ENCODE measurements at regions not wholly inside any gene's neighbourhood (a gene's known extent, or its start where the extent isn't known, plus 50 kb on each side); places are given as distances from the start of the nearest gene placed in this dataset.

DNA sequence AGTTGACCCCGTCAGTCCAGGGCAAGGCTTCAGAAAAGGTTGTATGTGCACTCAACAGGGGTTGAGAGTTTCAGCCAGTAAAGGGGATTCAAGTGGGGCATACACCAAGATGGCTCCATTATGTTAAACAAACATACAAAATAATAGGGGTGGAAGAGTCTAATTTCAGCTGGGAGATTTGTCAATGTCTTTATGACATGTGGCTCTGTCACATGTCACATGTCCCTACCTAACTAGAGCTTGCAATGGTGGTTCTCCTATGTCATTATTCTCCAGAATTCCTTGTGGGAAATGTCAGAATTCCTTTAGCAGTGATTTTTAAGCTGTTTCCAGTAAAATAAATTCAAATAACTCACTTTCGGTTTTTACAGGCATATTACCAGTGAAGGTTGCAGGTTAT, 392.0 kb upstream of the ADGRL4 start:
- TF ChIP-seq, protein P1, sequence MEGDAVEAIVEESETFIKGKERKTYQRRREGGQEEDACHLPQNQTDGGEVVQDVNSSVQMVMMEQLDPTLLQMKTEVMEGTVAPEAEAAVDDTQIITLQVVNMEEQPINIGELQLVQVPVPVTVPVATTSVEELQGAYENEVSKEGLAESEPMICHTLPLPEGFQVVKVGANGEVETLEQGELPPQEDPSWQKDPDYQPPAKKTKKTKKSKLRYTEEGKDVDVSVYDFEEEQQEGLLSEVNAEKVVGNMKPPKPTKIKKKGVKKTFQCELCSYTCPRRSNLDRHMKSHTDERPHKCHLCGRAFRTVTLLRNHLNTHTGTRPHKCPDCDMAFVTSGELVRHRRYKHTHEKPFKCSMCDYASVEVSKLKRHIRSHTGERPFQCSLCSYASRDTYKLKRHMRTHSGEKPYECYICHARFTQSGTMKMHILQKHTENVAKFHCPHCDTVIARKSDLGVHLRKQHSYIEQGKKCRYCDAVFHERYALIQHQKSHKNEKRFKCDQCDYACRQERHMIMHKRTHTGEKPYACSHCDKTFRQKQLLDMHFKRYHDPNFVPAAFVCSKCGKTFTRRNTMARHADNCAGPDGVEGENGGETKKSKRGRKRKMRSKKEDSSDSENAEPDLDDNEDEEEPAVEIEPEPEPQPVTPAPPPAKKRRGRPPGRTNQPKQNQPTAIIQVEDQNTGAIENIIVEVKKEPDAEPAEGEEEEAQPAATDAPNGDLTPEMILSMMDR (IDR thresholded peaks at IDR 0.05): no peak
- TF ChIP-seq POLR2AphosphoS5 (IDR thresholded peaks at IDR 0.05): no peak

Data from sigmoid colon (tissue), 4 donors.